Neutrophil (primary cell): ENCODE measurements at regions not wholly inside any gene's neighbourhood (a gene's known extent, or its start where the extent isn't known, plus 50 kb on each side); places are given as distances from the start of the nearest gene placed in this dataset.

ENCODE experiments used
- H3K27ac ChIP-seq: fragments of 200-600 bp; sonication (generic); 2 replicates; pipeline ENCODE4 v1.5.1; 2016; ENCODE audit warnings: mild to moderate bottlenecking, moderate library complexity
- H3K27me3 ChIP-seq: fragments of 200-600 bp; sonication (generic); 2 replicates; pipeline ENCODE4 v1.6.0; 2016; ENCODE audit warnings: mild to moderate bottlenecking
- H3K36me3 ChIP-seq: fragments of 200-600 bp; sonication (generic); 2 replicates; pipeline ENCODE4 v1.5.1; 2017
- H3K4me1 ChIP-seq, 2 experiments: fragments of 200-600 bp in 1 of 2; sonication (generic) in 1 of 2; 1 replicate in 1 of 2; 2 replicates in 1 of 2; pipeline versions ENCODE4 v1.5.1 to v1.6.1; 2013 to 2016; ENCODE audit warnings: low read depth in 1 of 2, low read length in 1 of 2, mild to moderate bottlenecking in 1 of 2, moderate library complexity in 1 of 2; ENCODE audit not compliant: control insufficient read depth in 1 of 2, insufficient read depth in 1 of 2
- H3K4me3 ChIP-seq, 2 experiments: fragments of 200-600 bp in 1 of 2; sonication (generic) in 1 of 2; 1 replicate in 1 of 2; 2 replicates in 1 of 2; pipeline ENCODE4 v1.5.1; 2013 to 2016; ENCODE audit warnings: low read depth in 1 of 2, low read length in 1 of 2, mild to moderate bottlenecking in 1 of 2, moderate library complexity in 1 of 2
- H3K9me3 ChIP-seq: fragments of 200-600 bp; sonication (generic); 2 replicates; pipeline ENCODE4 v1.5.1; 2016
- TF ChIP-seq, protein P1 (sequence below): fragments of 200-600 bp; sonication (generic); IDR thresholded peaks from 2 replicates; pipeline ENCODE4 v1.5.1; 2016; ENCODE audit warnings: antibody characterized with exemption

DNA sequence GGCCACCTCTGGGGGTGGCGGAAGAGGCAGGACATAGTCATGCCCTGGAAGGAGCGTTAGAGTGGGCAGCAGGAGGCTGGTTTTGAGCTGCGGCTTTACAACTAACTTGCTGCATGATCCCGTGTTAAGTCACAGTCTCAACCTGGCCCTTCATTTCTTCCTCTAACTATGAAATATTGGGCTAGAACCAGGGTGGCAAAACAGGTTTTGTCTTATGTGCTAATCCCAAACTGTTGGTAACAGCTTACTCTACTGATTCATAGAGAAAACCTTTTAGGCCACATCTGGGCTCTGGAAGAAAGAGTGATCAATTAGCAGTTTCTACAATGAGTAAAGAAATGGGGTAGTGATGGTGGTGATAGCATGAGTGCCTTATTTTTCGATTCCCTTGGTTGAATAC lies 74.1 kb upstream of the CLINT1 start:
- Histone ChIP-seq H3K27ac (no peak overlapping the region), H3K9me3 (no peaks in the 10 kb centered on the region), H3K27me3 (no peaks in the 10 kb centered on the region), H3K4me3 (no peak overlapping the region), H3K36me3 (no peaks in the 10 kb centered on the region), H3K4me1 (no peaks in the 10 kb centered on the region)
- TF ChIP-seq, protein P1, sequence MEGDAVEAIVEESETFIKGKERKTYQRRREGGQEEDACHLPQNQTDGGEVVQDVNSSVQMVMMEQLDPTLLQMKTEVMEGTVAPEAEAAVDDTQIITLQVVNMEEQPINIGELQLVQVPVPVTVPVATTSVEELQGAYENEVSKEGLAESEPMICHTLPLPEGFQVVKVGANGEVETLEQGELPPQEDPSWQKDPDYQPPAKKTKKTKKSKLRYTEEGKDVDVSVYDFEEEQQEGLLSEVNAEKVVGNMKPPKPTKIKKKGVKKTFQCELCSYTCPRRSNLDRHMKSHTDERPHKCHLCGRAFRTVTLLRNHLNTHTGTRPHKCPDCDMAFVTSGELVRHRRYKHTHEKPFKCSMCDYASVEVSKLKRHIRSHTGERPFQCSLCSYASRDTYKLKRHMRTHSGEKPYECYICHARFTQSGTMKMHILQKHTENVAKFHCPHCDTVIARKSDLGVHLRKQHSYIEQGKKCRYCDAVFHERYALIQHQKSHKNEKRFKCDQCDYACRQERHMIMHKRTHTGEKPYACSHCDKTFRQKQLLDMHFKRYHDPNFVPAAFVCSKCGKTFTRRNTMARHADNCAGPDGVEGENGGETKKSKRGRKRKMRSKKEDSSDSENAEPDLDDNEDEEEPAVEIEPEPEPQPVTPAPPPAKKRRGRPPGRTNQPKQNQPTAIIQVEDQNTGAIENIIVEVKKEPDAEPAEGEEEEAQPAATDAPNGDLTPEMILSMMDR = no peak

- no peaks in the 10 kb centered on the region for H3K9me3 ChIP-seq
- TF ChIP-seq, protein P1 = no peak
- H3K4me1 ChIP-seq = no peaks in the 10 kb centered on the region
- H3K4me3 ChIP-seq = no peak overlapping the region
- H3K36me3 ChIP-seq = no peaks in the 10 kb centered on the region
- no peaks in the 10 kb centered on the region for H3K27me3 ChIP-seq
- no peak overlapping the region for H3K27ac ChIP-seq
These were observed 71.8 kb upstream of the CLINT1 start for GRCh38 chr5:157930710-157931109.

- H3K9me3 ChIP-seq = no peaks in the 10 kb centered on the region
- no peaks in the 10 kb centered on the region for H3K4me1 ChIP-seq
- no peak overlapping the region for H3K27ac ChIP-seq
- no peaks in the 10 kb centered on the region for H3K36me3 ChIP-seq
- no peaks in the 10 kb centered on the region for H3K27me3 ChIP-seq
- no peak overlapping the region for H3K4me3 ChIP-seq
- TF ChIP-seq, protein P1 = no peak
These were observed 68.0 kb upstream of the CLINT1 start for GRCh38 chr5:157926977-157927376.

- H3K4me3 ChIP-seq = no peak overlapping the region
- no peaks in the 10 kb centered on the region for H3K36me3 ChIP-seq
- no peaks in the 10 kb centered on the region for H3K27me3 ChIP-seq
- no peak overlapping the region for H3K27ac ChIP-seq
- no peaks in the 10 kb centered on the region for H3K4me1 ChIP-seq
- TF ChIP-seq, protein P1 = no peak
- H3K9me3 ChIP-seq = no peaks in the 10 kb centered on the region
These were observed 67.1 kb upstream of the CLINT1 start for GRCh38 chr5:157925786-157926671.

GRCh38 chr5:157924931-157925729 lies 66.2 kb upstream of the CLINT1 start:
- H3K4me3 ChIP-seq = no peak overlapping the region
- no peaks in the 10 kb centered on the region for H3K9me3 ChIP-seq
- H3K4me1 ChIP-seq = peaks cover 3 to 7% of the 10 kb centered on the region in 2 experiments
- no peaks in the 10 kb centered on the region for H3K27me3 ChIP-seq
- H3K36me3 ChIP-seq = no peaks in the 10 kb centered on the region
- H3K27ac ChIP-seq = no peak overlapping the region
- TF ChIP-seq, protein P1 = no peak
